ENCODE measurements at regions not wholly inside any gene's neighbourhood (a gene's known extent, or its start where the extent isn't known, plus 50 kb on each side); places are given as distances from the start of the nearest gene placed in this dataset.
A peak's percentile ranks its signal among the peaks of the same experiment; 100 is the strongest.

DNA sequence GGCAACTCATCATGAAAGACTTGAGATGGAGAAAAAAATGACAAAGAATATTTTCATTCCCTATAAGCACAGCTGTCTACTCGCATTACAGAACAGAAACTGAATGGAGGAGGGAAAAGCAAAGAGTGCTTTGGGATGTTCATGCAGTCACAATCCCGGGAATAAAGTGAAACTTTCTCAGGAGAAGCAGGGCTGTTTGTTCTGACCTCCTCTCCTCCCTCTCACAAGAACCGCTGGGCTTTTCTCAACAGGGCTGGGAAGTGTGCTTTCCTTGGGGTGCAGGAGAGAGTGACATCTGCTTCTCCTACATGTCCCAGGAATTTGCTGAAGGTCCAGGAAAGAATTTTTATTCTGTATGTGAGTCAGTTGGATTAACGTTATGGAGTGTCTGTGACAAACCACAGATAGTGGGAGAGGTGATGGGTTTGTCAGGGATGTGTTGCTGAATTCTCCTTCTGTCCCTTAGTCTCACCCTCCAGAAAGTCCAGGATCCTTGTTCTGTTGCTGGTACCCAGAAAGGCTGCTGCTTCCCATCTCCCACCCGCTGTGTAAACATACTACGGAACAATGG is 125.6 kb downstream of the HRH4 start:
- no peak overlapping the region for H3K4me3 ChIP-seq (ENCODE audit: low read length in 2 of 2)
- no peaks in the 10 kb centered on the region for H3K27me3 ChIP-seq (ENCODE audit: control insufficient read depth in 2 of 2, insufficient read depth in 1 of 2, low read length in 1 of 2)
- 91% methylated on average over 6 of the region's 6 CpGs for WGBS
- H3K9me3 ChIP-seq (ENCODE audit: control insufficient read depth in 2 of 2, insufficient read depth in 1 of 2, low read length in 1 of 2), result no peaks in the 10 kb centered on the region
- no peaks in the 10 kb centered on the region for H3K36me3 ChIP-seq (ENCODE audit: control insufficient read depth in 2 of 2, insufficient read depth in 2 of 2, low read length in 1 of 2)
- no peaks in the 10 kb centered on the region for H3K4me1 ChIP-seq (ENCODE audit: control insufficient read depth in 2 of 2, insufficient read depth in 2 of 2, low read length in 2 of 2)
- DNase-seq (ENCODE audit: low read depth in 6 of 9, low spot score in 9 of 9), result no peak
- H3K27ac ChIP-seq (ENCODE audit: low read depth in 1 of 2, low read length in 1 of 2), result no peak overlapping the region

DNA sequence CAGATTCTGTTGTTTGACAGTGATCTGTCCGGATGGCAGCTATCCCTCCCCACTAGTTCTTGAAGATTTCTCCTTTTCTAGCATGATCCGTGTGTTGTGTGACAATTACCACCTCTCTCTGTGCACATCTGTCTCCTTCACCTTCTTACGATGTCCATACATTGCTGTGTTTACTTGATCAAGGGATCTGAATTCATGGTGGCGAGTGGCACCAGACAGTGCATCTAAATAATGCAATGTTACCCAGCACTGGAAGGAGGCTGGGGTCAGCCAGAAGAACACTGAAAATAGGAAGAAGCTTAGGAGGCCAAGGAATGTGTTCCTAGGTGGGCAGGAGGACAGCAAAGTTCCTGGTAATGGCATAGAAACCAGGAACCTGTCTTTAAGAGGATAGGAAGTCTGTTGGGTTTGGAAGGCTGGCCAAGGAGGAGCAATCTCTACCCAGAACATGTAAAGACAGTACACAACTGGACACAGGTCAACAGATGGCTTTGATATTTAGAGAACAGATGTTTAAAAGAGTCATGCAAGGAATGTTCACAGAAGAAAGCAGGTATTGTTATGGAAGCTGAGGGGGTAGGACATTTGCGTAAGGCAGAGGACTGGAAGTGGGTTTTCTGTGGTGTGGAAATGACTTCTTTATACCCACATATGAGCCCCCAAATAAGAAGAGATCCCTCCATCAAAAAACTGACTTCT is 126.4 kb downstream of the HRH4 start:
- 96% methylated on average over 5 of the region's 5 CpGs for WGBS

DNA sequence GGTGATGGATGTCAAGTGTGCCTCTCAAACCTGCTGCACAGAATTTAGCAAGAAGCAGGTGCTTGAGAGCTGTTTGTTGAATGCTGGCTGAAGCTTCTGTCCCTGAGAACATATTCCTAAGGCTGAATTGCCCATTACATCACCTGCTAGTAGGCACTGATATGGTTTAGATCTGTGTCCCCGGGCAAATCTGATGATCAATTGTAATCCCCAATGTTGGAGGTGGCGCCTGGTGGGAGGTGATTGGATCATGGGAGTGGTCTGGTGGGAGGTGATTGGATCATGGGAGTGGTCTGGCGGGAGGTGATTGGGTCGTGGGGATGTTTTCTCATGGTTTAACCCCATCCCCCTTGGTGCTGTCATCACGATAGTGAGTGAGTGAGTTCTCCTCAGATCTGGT is 128.0 kb downstream of the HRH4 start:
- WGBS, result 92% methylated on average over 5 of the region's 5 CpGs
- Histone ChIP-seq H3K4me1 (ENCODE audit: control insufficient read depth in 2 of 2, insufficient read depth in 2 of 2, low read length in 2 of 2) (no peaks in the 10 kb centered on the region), H3K27ac (ENCODE audit: low read depth in 1 of 2, low read length in 1 of 2) (no peak overlapping the region), H3K4me3 (ENCODE audit: low read length in 2 of 2) (no peak overlapping the region), H3K9me3 (ENCODE audit: control insufficient read depth in 2 of 2, insufficient read depth in 1 of 2, low read length in 1 of 2) (no peaks in the 10 kb centered on the region), H3K27me3 (ENCODE audit: control insufficient read depth in 2 of 2, insufficient read depth in 1 of 2, low read length in 1 of 2) (no peaks in the 10 kb centered on the region), H3K36me3 (ENCODE audit: control insufficient read depth in 2 of 2, insufficient read depth in 2 of 2, low read length in 1 of 2) (no peaks in the 10 kb centered on the region)
- DNase-seq (ENCODE audit: low read depth in 6 of 9, low spot score in 9 of 9), result no peak

More for the DNA sequence above, 126.4 kb downstream of the HRH4 start:
- Histone ChIP-seq H3K27me3 (ENCODE audit: control insufficient read depth in 2 of 2, insufficient read depth in 1 of 2, low read length in 1 of 2) (no peaks in the 10 kb centered on the region), H3K4me1 (ENCODE audit: control insufficient read depth in 2 of 2, insufficient read depth in 2 of 2, low read length in 2 of 2) (no peaks in the 10 kb centered on the region), H3K27ac (ENCODE audit: low read depth in 1 of 2, low read length in 1 of 2) (no peak overlapping the region), H3K9me3 (ENCODE audit: control insufficient read depth in 2 of 2, insufficient read depth in 1 of 2, low read length in 1 of 2) (no peaks in the 10 kb centered on the region), H3K36me3 (ENCODE audit: control insufficient read depth in 2 of 2, insufficient read depth in 2 of 2, low read length in 1 of 2) (no peaks in the 10 kb centered on the region), H3K4me3 (ENCODE audit: low read length in 2 of 2) (no peak overlapping the region)
- no peak for DNase-seq (ENCODE audit: low read depth in 6 of 9, low spot score in 9 of 9)

DNA sequence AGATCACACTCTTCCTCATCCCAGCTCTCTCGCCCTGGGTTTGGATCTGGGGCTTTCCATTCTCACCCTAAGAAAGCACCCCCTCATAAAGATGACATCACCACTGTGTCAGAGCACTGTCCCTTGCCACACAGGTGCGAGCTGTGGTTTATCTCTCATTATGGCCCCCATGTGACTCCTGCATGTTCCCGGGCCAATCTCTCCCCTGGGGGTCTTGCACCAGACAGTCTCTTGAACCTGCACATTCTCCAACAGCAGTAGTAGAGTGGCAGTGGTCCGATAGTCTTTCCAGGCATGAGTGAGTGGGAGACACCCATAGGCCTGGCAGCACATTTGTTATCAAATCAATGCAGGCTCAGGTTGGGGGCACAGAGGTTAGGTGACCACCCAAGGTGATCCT is 130.5 kb downstream of the HRH4 start:
- whole genome bisulfite sequencing, result 97% methylated on average over 4 of the region's 4 CpGs
- no peak for DNase-seq (ENCODE audit: low read depth in 6 of 9, low spot score in 9 of 9)
- H3K27me3 ChIP-seq (ENCODE audit: control insufficient read depth in 2 of 2, insufficient read depth in 1 of 2, low read length in 1 of 2), result no peaks in the 10 kb centered on the region
- H3K4me1 ChIP-seq (ENCODE audit: control insufficient read depth in 2 of 2, insufficient read depth in 2 of 2, low read length in 2 of 2), result no peaks in the 10 kb centered on the region
- H3K36me3 ChIP-seq (ENCODE audit: control insufficient read depth in 2 of 2, insufficient read depth in 2 of 2, low read length in 1 of 2), result no peaks in the 10 kb centered on the region
- H3K9me3 ChIP-seq (ENCODE audit: control insufficient read depth in 2 of 2, insufficient read depth in 1 of 2, low read length in 1 of 2), result no peaks in the 10 kb centered on the region
- no peak overlapping the region for H3K4me3 ChIP-seq (ENCODE audit: low read length in 2 of 2)
- no peak overlapping the region for H3K27ac ChIP-seq (ENCODE audit: low read depth in 1 of 2, low read length in 1 of 2)

DNA sequence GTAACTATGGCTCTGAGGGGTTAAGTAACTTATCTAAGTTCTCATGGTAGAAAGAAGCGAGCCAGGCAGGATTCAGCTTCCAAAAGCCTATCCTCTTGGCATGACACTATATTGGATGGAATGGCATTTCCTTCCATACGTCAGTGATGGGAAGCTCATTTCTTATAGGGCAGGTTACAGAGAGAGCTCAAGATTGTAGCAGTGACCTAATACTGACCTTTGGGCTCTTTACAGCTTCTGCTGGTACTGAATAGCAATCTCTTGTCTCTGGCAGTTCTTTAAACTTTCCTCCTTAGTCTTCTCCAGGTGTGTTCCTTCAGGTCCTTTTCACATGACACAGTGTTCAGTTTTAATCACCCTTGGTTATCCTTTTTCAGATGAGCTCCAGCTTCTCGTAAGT is 133.0 kb downstream of the HRH4 start:
- H3K4me1 ChIP-seq (ENCODE audit: control insufficient read depth in 2 of 2, insufficient read depth in 2 of 2, low read length in 2 of 2), result no peaks in the 10 kb centered on the region
- no peaks in the 10 kb centered on the region for H3K9me3 ChIP-seq (ENCODE audit: control insufficient read depth in 2 of 2, insufficient read depth in 1 of 2, low read length in 1 of 2)
- no peak overlapping the region for H3K27ac ChIP-seq (ENCODE audit: low read depth in 1 of 2, low read length in 1 of 2)
- H3K27me3 ChIP-seq (ENCODE audit: control insufficient read depth in 2 of 2, insufficient read depth in 1 of 2, low read length in 1 of 2), result no peaks in the 10 kb centered on the region
- WGBS, result 99% methylated on average over 3 of the region's 3 CpGs
- DNase-seq (ENCODE audit: low read depth in 6 of 9, low spot score in 9 of 9), result no peak
- no peaks in the 10 kb centered on the region for H3K36me3 ChIP-seq (ENCODE audit: control insufficient read depth in 2 of 2, insufficient read depth in 2 of 2, low read length in 1 of 2)
- no peak overlapping the region for H3K4me3 ChIP-seq (ENCODE audit: low read length in 2 of 2)

DNA sequence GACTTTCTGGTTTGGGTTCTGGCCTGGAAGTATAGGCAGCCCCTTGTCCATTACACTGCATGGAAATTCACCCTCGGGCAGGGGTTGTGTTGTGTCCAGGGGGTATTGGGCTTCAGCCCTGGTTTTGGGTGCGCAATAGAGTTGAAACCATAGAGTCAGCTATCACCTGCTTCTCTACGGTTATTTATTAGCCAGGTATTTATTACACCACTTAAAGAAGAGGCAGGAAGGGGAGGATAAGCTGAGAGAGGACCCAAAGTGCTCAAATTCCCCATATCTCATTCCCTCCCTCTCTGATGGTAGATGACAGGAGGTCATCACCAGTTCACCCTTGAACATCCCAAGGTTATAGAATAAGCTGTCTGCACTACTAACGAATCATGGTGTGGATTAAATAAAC is 133.4 kb downstream of the HRH4 start:
- no peaks in the 10 kb centered on the region for H3K9me3 ChIP-seq (ENCODE audit: control insufficient read depth in 2 of 2, insufficient read depth in 1 of 2, low read length in 1 of 2)
- no peaks in the 10 kb centered on the region for H3K36me3 ChIP-seq (ENCODE audit: control insufficient read depth in 2 of 2, insufficient read depth in 2 of 2, low read length in 1 of 2)
- H3K27ac ChIP-seq (ENCODE audit: low read depth in 1 of 2, low read length in 1 of 2), result no peak overlapping the region
- WGBS, result 97% methylated on average over 4 of the region's 4 CpGs
- DNase-seq (ENCODE audit: low read depth in 6 of 9, low spot score in 9 of 9), result no peak
- H3K27me3 ChIP-seq (ENCODE audit: control insufficient read depth in 2 of 2, insufficient read depth in 1 of 2, low read length in 1 of 2), result no peaks in the 10 kb centered on the region
- H3K4me1 ChIP-seq (ENCODE audit: control insufficient read depth in 2 of 2, insufficient read depth in 2 of 2, low read length in 2 of 2), result no peaks in the 10 kb centered on the region
- no peak overlapping the region for H3K4me3 ChIP-seq (ENCODE audit: low read length in 2 of 2)

DNA sequence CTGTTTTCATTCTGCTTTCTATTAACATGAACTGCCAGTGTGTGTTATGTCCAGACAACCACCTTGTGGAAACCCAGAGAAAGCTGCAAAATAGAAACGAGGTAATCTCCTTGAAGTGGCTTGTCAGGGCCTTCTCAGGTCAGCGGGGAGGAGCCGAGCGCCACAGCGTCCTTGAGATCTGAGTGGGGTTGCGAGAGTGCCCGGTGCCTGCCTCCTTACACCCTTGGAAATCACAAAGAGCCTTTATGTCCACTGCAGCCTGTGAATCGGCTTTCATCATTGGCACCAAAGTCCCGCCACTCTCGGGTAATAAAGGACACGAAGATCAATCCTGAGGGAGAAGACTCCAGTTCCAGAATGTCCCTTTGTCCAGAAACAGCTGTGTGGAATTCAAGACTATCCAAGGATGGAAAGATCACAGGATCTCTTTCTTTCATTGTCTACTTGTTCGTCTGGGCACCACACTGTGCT is 135.2 kb downstream of the HRH4 start:
- 96% methylated on average over 12 of the region's 12 CpGs for WGBS
- H3K9me3 ChIP-seq (ENCODE audit: control insufficient read depth in 2 of 2, insufficient read depth in 1 of 2, low read length in 1 of 2), result no peaks in the 10 kb centered on the region
- H3K4me3 ChIP-seq (ENCODE audit: low read length in 2 of 2), result no peak overlapping the region
- no peak for DNase-seq (ENCODE audit: low read depth in 6 of 9, low spot score in 9 of 9)
- H3K36me3 ChIP-seq (ENCODE audit: control insufficient read depth in 2 of 2, insufficient read depth in 2 of 2, low read length in 1 of 2), result no peaks in the 10 kb centered on the region
- H3K27ac ChIP-seq (ENCODE audit: low read depth in 1 of 2, low read length in 1 of 2), result no peak overlapping the region
- H3K27me3 ChIP-seq (ENCODE audit: control insufficient read depth in 2 of 2, insufficient read depth in 1 of 2, low read length in 1 of 2), result no peaks in the 10 kb centered on the region
- no peaks in the 10 kb centered on the region for H3K4me1 ChIP-seq (ENCODE audit: control insufficient read depth in 2 of 2, insufficient read depth in 2 of 2, low read length in 2 of 2)

DNA sequence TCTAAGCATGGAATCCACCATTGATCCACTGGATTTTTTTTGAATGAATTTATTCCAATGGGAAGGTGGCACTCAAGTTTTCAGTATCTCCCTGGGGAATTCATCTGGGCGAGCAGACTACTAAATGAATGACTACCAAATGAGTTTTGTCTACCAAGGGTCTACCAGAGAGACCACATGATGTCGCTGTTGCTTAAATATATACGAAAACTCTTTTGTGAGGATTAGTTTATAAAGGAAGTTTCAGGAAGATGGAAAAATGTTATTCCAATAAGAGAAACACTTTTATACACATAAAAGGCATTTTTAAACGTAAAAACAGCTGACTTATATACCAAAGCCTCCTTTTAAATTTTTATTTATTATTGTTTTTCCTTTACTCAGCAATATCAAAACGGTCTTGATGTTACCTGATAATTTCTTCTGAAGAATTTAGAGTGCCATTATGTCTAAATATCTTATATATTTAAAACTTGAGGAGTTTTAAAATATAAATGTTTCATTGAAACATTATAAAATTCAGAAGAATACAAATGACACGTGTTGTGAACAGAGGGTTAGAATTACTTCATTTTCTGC is 139.7 kb downstream of the HRH4 start:
- WGBS, result 40% methylated on average over 6 of the region's 6 CpGs
- Histone ChIP-seq H3K36me3 (ENCODE audit: control insufficient read depth in 2 of 2, insufficient read depth in 2 of 2, low read length in 1 of 2) (no peaks in the 10 kb centered on the region), H3K4me3 (ENCODE audit: low read length in 2 of 2) (no peak overlapping the region), H3K27me3 (ENCODE audit: control insufficient read depth in 2 of 2, insufficient read depth in 1 of 2, low read length in 1 of 2) (no peaks in the 10 kb centered on the region), H3K9me3 (ENCODE audit: control insufficient read depth in 2 of 2, insufficient read depth in 1 of 2, low read length in 1 of 2) (no peaks in the 10 kb centered on the region), H3K4me1 (ENCODE audit: control insufficient read depth in 2 of 2, insufficient read depth in 2 of 2, low read length in 2 of 2) (no peaks in the 10 kb centered on the region), H3K27ac (ENCODE audit: low read depth in 1 of 2, low read length in 1 of 2) (no peak overlapping the region)
- peak in 8 of 9 donors; percentile 21 to 67 (median 46) for DNase-seq (ENCODE audit: low read depth in 6 of 9, low spot score in 9 of 9)

DNA sequence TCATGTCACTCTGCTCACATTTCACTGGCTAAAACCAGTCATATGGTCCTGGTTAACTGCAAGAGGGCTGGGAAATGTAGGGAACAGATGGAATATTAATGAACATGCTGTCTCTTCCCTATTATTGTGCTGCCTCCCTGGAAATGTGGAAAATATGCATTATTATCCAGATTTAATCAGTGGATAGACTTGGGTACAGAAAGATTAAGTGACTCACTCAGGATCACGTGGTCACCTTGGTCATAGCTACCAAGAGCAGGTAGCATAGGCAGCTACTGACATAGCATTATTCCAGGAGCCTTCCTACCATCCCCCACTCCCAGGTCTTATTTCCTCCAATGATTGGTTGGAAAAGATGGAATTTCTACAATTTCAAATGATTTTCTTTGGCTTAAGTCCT is 141.1 kb downstream of the HRH4 start:
- no peaks in the 10 kb centered on the region for H3K9me3 ChIP-seq (ENCODE audit: control insufficient read depth in 2 of 2, insufficient read depth in 1 of 2, low read length in 1 of 2)
- no peaks in the 10 kb centered on the region for H3K4me1 ChIP-seq (ENCODE audit: control insufficient read depth in 2 of 2, insufficient read depth in 2 of 2, low read length in 2 of 2)
- H3K27me3 ChIP-seq (ENCODE audit: control insufficient read depth in 2 of 2, insufficient read depth in 1 of 2, low read length in 1 of 2), result no peaks in the 10 kb centered on the region
- DNase-seq (ENCODE audit: low read depth in 6 of 9, low spot score in 9 of 9), result no peak
- H3K36me3 ChIP-seq (ENCODE audit: control insufficient read depth in 2 of 2, insufficient read depth in 2 of 2, low read length in 1 of 2), result no peaks in the 10 kb centered on the region
- H3K27ac ChIP-seq (ENCODE audit: low read depth in 1 of 2, low read length in 1 of 2), result no peak overlapping the region
- 91% methylated on average over 1 of the region's 1 CpG for WGBS
- no peak overlapping the region for H3K4me3 ChIP-seq (ENCODE audit: low read length in 2 of 2)
